Activated CD4-positive, CD25-positive, alpha-beta regulatory T cell treated with anti-CD3 and anti-CD28 coated beads, Interleukin-2, amount 50 U/mL, for 24 hours (primary cell): ENCODE measurements at regions not wholly inside any gene's neighbourhood (a gene's known extent, or its start where the extent isn't known, plus 50 kb on each side); places are given as distances from the start of the nearest gene placed in this dataset.
"Not testable (repeated sequence)": the region's sequence is repeated elsewhere in the genome, so short reads cannot be mapped to it uniquely, and the experiment has no call there.

Source experiments
- ATAC-seq, 2 donors: fragments of 150-1000 bp; cut with Tn5 transposase; one replicate each; pipeline ENCODE4 v1.10.0; 2021; ENCODE audit warnings: mild to moderate bottlenecking in 1 of 2, moderate library complexity in 1 of 2

- not testable (repeated sequence) for ATAC-seq
Observed at GRCh38 chr1:213808288-213808687, 179.5 kb upstream of the PROX1 start.

GRCh38 chr1:213817156-213817555 is 170.6 kb upstream of the PROX1 start:
- no peak for ATAC-seq

GRCh38 chr1:213820362-213821149 is 167.2 kb upstream of the PROX1 start:
- ATAC-seq = no peak

GRCh38 chr1:213821175-213821942 is 166.4 kb upstream of the PROX1 start:
- ATAC-seq = no peak

- ATAC-seq = no peak
Observed at GRCh38 chr1:213821943-213822334, 165.8 kb upstream of the PROX1 start.

GRCh38 chr1:213826891-213827290 is 160.9 kb upstream of the PROX1 start:
- no peak for ATAC-seq

GRCh38 chr1:213828867-213829266 is 158.9 kb upstream of the PROX1 start:
- ATAC-seq = no peak

- no peak for ATAC-seq
Observed at GRCh38 chr1:213829780-213830179, 158.0 kb upstream of the PROX1 start.

GRCh38 chr1:213830371-213830770 is 157.4 kb upstream of the PROX1 start:
- ATAC-seq = no peak

GRCh38 chr1:213840575-213840974 is 147.2 kb upstream of the PROX1 start:
- no peak for ATAC-seq

- no peak for ATAC-seq
Observed at GRCh38 chr1:213844632-213845031, 143.1 kb upstream of the PROX1 start.

GRCh38 chr1:213852107-213852506 is 135.7 kb upstream of the PROX1 start:
- ATAC-seq = no peak

- ATAC-seq = no peak
Observed at GRCh38 chr1:213858581-213858980, 129.2 kb upstream of the PROX1 start.

GRCh38 chr1:213861841-213862240 is 125.9 kb upstream of the PROX1 start:
- ATAC-seq = no peak

- ATAC-seq = no peak
Observed at GRCh38 chr1:213864091-213864490, 123.7 kb upstream of the PROX1 start.

- ATAC-seq = no peak
Observed at GRCh38 chr1:213868482-213868881, 119.3 kb upstream of the PROX1 start.

GRCh38 chr1:213871179-213871578 is 116.6 kb upstream of the PROX1 start:
- no peak for ATAC-seq

GRCh38 chr1:213874789-213875188 is 113.0 kb upstream of the PROX1 start:
- ATAC-seq = no peak

GRCh38 chr1:213876531-213876930 is 111.2 kb upstream of the PROX1 start:
- no peak for ATAC-seq

- ATAC-seq = no peak
Observed at GRCh38 chr1:213883618-213884017, 104.2 kb upstream of the PROX1 start.

GRCh38 chr1:213884402-213884801 is 103.4 kb upstream of the PROX1 start:
- no peak for ATAC-seq

GRCh38 chr1:213884942-213885341 is 102.8 kb upstream of the PROX1 start:
- no peak for ATAC-seq

GRCh38 chr1:213887842-213888241 is 99.9 kb upstream of the PROX1 start:
- ATAC-seq = no peak
